Caco-2 (cell line): ENCODE measurements at regions not wholly inside any gene's neighbourhood (a gene's known extent, or its start where the extent isn't known, plus 50 kb on each side); places are given as distances from the start of the nearest gene placed in this dataset.

Experiments used
- BruUV-seq: library from RNA; stranded (reverse); fragments of 400-500 nt; replicated peaks from 2 replicates; lab custom pipeline; 2021; lab: Mats Ljungman, UMichigan
- CTCF ChIA-PET: fragments of 300-600 bp; sonication (Branson Sonifier 250); formaldehyde crosslinking; loops from one replicate; lab custom pipeline; 2022; ENCODE audit warnings: antibody characterized with exemption; lab: Charles Lee
- POLR2A ChIA-PET: fragments of 300-600 bp; sonication (Branson Sonifier 250); formaldehyde crosslinking; loops from one replicate; lab custom pipeline; 2022; ENCODE audit warnings: antibody characterized with exemption; lab: Charles Lee
- DNase-seq, 2 experiments: peaks; one replicate each; pipeline versions ENCODE4 v3.0.0 to v3.0.0-alpha.2; 2020 to 2022
- H3K27me3 ChIP-seq: replicated peaks from 2 replicates; pipeline ENCODE4 v1.6.0; 2011; ENCODE audit warnings: low read length; ENCODE audit not compliant: control insufficient read depth, insufficient read depth
- H3K36me3 ChIP-seq: 2 replicates; pipeline ENCODE4 v1.5.1; 2011; ENCODE audit warnings: low read length; ENCODE audit not compliant: control insufficient read depth, insufficient read depth
- H3K4me1 ChIP-seq: fragments of 250-450 bp; sonication (Bioruptor Pico); 2 replicates; pipeline ENCODE4 v1.5.1; 2020; ENCODE audit warnings: mild to moderate bottlenecking
- H3K4me3 ChIP-seq: 2 replicates; pipeline ENCODE4 v1.5.1; 2011; ENCODE audit warnings: low read depth, mild to moderate bottlenecking, control low read depth, low read length
- H3K9me3 ChIP-seq: fragments of 250-450 bp; sonication (Bioruptor Pico); 2 replicates; pipeline ENCODE4 v1.5.1; 2020; ENCODE audit warnings: mild to moderate bottlenecking, moderate library complexity
- H3K27ac Mint-ChIP-seq: one replicate; pipeline ENCODE4 v1.8.0; 2022; ENCODE audit warnings: mixed read lengths; ENCODE audit not compliant: unreplicated experiment
- H3K27me3 Mint-ChIP-seq: one replicate; pipeline ENCODE4 v1.8.0; 2022; ENCODE audit warnings: mixed read lengths; ENCODE audit not compliant: insufficient read depth, unreplicated experiment
- H3K36me3 Mint-ChIP-seq: one replicate; pipeline ENCODE4 v1.8.0; 2022; ENCODE audit warnings: mild to moderate bottlenecking, mixed read lengths; ENCODE audit not compliant: insufficient read depth, unreplicated experiment
- H3K4me1 Mint-ChIP-seq: one replicate; pipeline ENCODE4 v1.8.0; 2022; ENCODE audit warnings: low read depth, mixed read lengths; ENCODE audit not compliant: unreplicated experiment
- H3K4me3 Mint-ChIP-seq: one replicate; pipeline ENCODE4 v1.8.0; 2022; ENCODE audit warnings: mild to moderate bottlenecking, moderate library complexity, mixed read lengths; ENCODE audit not compliant: unreplicated experiment
- H3K9me3 Mint-ChIP-seq: one replicate; pipeline ENCODE4 v1.8.0; 2022; ENCODE audit warnings: mixed read lengths; ENCODE audit not compliant: unreplicated experiment
- CTCF ChIP-seq, 2 experiments: fragments of 200-600 bp in 1 of 2; IDR thresholded peaks; 1 replicate in 1 of 2; 2 replicates in 1 of 2; pipeline versions ENCODE4 v1.5.1 to v1.8.0; 2011 to 2022; ENCODE audit warnings: antibody characterized with exemption in 1 of 2, control low read depth in 1 of 2, inconsistent platforms in 1 of 2, low read depth in 1 of 2, low read length in 1 of 2, mild to moderate bottlenecking in 1 of 2, moderate library complexity in 1 of 2; ENCODE audit not compliant: insufficient read depth in 1 of 2, severe bottlenecking in 1 of 2, unreplicated experiment in 1 of 2
- intact Hi-C: fragments of 100-400 bp; cut with micrococcal nuclease; formaldehyde crosslinking; loops from one replicate; pipeline ENCODE4 v1.10.0; 2022; ENCODE audit not compliant: unreplicated experiment

- Mint-ChIP-seq H3K27ac (no peak overlapping the region), H3K9me3 (no peaks in the 10 kb centered on the region), H3K27me3 (peaks cover 2% of the 10 kb centered on the region), H3K4me3 (no peak overlapping the region), H3K4me1 (no peaks in the 10 kb centered on the region), H3K36me3 (no peaks in the 10 kb centered on the region)
- no peak for TF ChIP-seq CTCF (IDR thresholded peaks at IDR 0.05; ENCODE audit: insufficient read depth in 1 of 2, low read depth in 1 of 2, low read length in 1 of 2, severe bottlenecking in 1 of 2, unreplicated experiment in 1 of 2)
- no TSS peak for BruUV-seq
- CTCF ChIA-PET = no interaction called here
- Histone ChIP-seq H3K4me1 (no peaks in the 10 kb centered on the region), H3K4me3 (no peak overlapping the region), H3K36me3 (no peaks in the 10 kb centered on the region), H3K27me3 (no peaks in the 10 kb centered on the region), H3K9me3 (no peaks in the 10 kb centered on the region)
- intact Hi-C loops = no loop called here
- POLR2A ChIA-PET = no interaction called here
- DNase-seq = no peak
Measured at GRCh38 chr2:207238831-207239701, 73.3 kb upstream of the KLF7 start.

GRCh38 chr2:207239754-207240494 is 74.2 kb upstream of the KLF7 start:
- CTCF ChIA-PET = no interaction called here
- no peak for DNase-seq
- POLR2A ChIA-PET = no interaction called here
- H3K4me3 Mint-ChIP-seq = no peak overlapping the region
- H3K36me3 Mint-ChIP-seq = no peaks in the 10 kb centered on the region
- no peak for TF ChIP-seq CTCF (IDR thresholded peaks at IDR 0.05; ENCODE audit: insufficient read depth in 1 of 2, low read depth in 1 of 2, low read length in 1 of 2, severe bottlenecking in 1 of 2, unreplicated experiment in 1 of 2)
- no peak overlapping the region for H3K4me3 ChIP-seq
- H3K9me3 Mint-ChIP-seq = no peaks in the 10 kb centered on the region
- H3K27ac Mint-ChIP-seq = no peak overlapping the region
- no peaks in the 10 kb centered on the region for H3K27me3 ChIP-seq
- no peaks in the 10 kb centered on the region for H3K36me3 ChIP-seq
- no peaks in the 10 kb centered on the region for H3K9me3 ChIP-seq
- BruUV-seq = no TSS peak
- intact Hi-C loops = no loop called here
- no peaks in the 10 kb centered on the region for H3K4me1 Mint-ChIP-seq
- no peaks in the 10 kb centered on the region for H3K4me1 ChIP-seq
- peaks cover 2% of the 10 kb centered on the region for H3K27me3 Mint-ChIP-seq

- ChIA-PET POLR2A (no interaction called here), CTCF (no interaction called here)
- Mint-ChIP-seq H3K36me3 (no peaks in the 10 kb centered on the region), H3K4me3 (no peak overlapping the region), H3K27me3 (peaks cover 2% of the 10 kb centered on the region), H3K27ac (no peak overlapping the region), H3K9me3 (no peaks in the 10 kb centered on the region), H3K4me1 (no peaks in the 10 kb centered on the region)
- Histone ChIP-seq H3K4me1 (no peaks in the 10 kb centered on the region), H3K9me3 (no peaks in the 10 kb centered on the region), H3K27me3 (no peaks in the 10 kb centered on the region), H3K36me3 (no peaks in the 10 kb centered on the region), H3K4me3 (no peak overlapping the region)
- no peak for TF ChIP-seq CTCF (IDR thresholded peaks at IDR 0.05; ENCODE audit: insufficient read depth in 1 of 2, low read depth in 1 of 2, low read length in 1 of 2, severe bottlenecking in 1 of 2, unreplicated experiment in 1 of 2)
- intact Hi-C loops = no loop called here
- no peak for DNase-seq
- no TSS peak for BruUV-seq
Measured at GRCh38 chr2:207240649-207241048, 74.9 kb upstream of the KLF7 start.
